ENCODE measurements at regions not wholly inside any gene's neighbourhood (a gene's known extent, or its start where the extent isn't known, plus 50 kb on each side); places are given as distances from the start of the nearest gene placed in this dataset.

DNA sequence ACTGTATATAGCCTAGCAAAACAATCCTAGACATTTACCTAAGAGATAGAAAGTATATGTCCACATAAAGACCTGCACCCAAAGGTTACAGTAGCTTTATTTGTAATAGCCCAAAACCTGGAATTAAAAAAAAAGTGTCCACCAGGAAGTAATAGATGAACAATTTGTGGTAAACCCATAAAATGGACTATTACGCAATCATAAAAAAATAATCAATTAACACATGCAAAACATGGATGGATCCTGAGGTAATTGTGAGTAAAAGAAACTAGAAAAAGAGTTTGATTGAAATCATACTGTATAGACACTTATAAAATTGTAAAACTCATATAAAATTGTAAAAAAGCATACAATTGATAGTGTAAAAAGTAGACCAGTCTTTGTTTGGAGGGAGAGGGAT lies 673.0 kb upstream of the ZNF804A start:
- Histone ChIP-seq H3K4me1 (no peaks in the 10 kb centered on the region), H3K27me3 (no peaks in the 10 kb centered on the region), H3K9me3 (no peaks in the 10 kb centered on the region), H3K36me3 (no peaks in the 10 kb centered on the region), H3K4me3 (ENCODE audit: low read depth, low read length) (no peak overlapping the region)
- DNase-seq = no peak
- TF ChIP-seq, protein P1, sequence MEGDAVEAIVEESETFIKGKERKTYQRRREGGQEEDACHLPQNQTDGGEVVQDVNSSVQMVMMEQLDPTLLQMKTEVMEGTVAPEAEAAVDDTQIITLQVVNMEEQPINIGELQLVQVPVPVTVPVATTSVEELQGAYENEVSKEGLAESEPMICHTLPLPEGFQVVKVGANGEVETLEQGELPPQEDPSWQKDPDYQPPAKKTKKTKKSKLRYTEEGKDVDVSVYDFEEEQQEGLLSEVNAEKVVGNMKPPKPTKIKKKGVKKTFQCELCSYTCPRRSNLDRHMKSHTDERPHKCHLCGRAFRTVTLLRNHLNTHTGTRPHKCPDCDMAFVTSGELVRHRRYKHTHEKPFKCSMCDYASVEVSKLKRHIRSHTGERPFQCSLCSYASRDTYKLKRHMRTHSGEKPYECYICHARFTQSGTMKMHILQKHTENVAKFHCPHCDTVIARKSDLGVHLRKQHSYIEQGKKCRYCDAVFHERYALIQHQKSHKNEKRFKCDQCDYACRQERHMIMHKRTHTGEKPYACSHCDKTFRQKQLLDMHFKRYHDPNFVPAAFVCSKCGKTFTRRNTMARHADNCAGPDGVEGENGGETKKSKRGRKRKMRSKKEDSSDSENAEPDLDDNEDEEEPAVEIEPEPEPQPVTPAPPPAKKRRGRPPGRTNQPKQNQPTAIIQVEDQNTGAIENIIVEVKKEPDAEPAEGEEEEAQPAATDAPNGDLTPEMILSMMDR (IDR thresholded peaks at IDR 0.05; ENCODE audit: low read depth, low read length) = no peak

- TF ChIP-seq, protein P1 (IDR thresholded peaks at IDR 0.05; ENCODE audit: low read depth, low read length) = no peak
- DNase-seq = no peak
Measured at GRCh38 chr2:183926433-183926832, 671.9 kb upstream of the ZNF804A start.

GRCh38 chr2:183927406-183928325 lies 670.7 kb upstream of the ZNF804A start:
- Histone ChIP-seq H3K36me3 (no peaks in the 10 kb centered on the region), H3K4me3 (ENCODE audit: low read depth, low read length) (no peak overlapping the region), H3K27me3 (no peaks in the 10 kb centered on the region), H3K9me3 (no peaks in the 10 kb centered on the region), H3K4me1 (no peaks in the 10 kb centered on the region)
- no peak for DNase-seq
- TF ChIP-seq, protein P1 (IDR thresholded peaks at IDR 0.05; ENCODE audit: low read depth, low read length) = no peak

More at GRCh38 chr2:183926433-183926832, 671.9 kb upstream of the ZNF804A start:
- H3K4me3 ChIP-seq (ENCODE audit: low read depth, low read length) = no peak overlapping the region
- H3K4me1 ChIP-seq = no peaks in the 10 kb centered on the region
- H3K27me3 ChIP-seq = no peaks in the 10 kb centered on the region
- H3K9me3 ChIP-seq = no peaks in the 10 kb centered on the region
- H3K36me3 ChIP-seq = no peaks in the 10 kb centered on the region

DNA sequence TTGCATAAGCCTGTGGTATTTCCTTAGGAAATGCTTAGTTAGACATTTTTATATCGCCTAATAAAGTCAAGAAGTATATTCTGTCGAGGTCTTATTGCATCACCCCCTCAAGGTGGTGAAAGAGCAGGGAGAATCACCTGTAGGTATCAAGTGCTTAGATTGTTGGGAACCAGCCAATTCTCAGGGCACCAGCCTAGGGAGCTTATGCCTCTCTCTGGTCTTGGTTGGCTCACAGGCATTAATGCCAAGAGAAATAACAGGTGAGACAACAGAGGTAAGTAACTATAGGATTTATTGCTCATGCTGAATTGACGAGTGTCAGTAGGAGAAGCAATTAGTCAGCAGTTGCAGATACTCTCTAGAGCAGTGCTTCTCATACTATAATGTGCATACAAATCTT lies 663.3 kb upstream of the ZNF804A start:
- TF ChIP-seq, protein P1 (IDR thresholded peaks at IDR 0.05; ENCODE audit: low read depth, low read length) = no peak
- no peak overlapping the region for H3K4me3 ChIP-seq (ENCODE audit: low read depth, low read length)
- no peak for DNase-seq
- no peaks in the 10 kb centered on the region for H3K9me3 ChIP-seq
- no peaks in the 10 kb centered on the region for H3K36me3 ChIP-seq
- no peaks in the 10 kb centered on the region for H3K4me1 ChIP-seq
- H3K27me3 ChIP-seq = no peaks in the 10 kb centered on the region

- H3K4me3 ChIP-seq (ENCODE audit: low read depth, low read length) = no peak overlapping the region
- no peak for DNase-seq
- H3K4me1 ChIP-seq = no peaks in the 10 kb centered on the region
- H3K27me3 ChIP-seq = no peaks in the 10 kb centered on the region
- no peaks in the 10 kb centered on the region for H3K36me3 ChIP-seq
- TF ChIP-seq, protein P1 (IDR thresholded peaks at IDR 0.05; ENCODE audit: low read depth, low read length) = no peak
- H3K9me3 ChIP-seq = no peaks in the 10 kb centered on the region
Measured at GRCh38 chr2:183937220-183937619, 661.1 kb upstream of the ZNF804A start.

- Histone ChIP-seq H3K4me1 (no peaks in the 10 kb centered on the region), H3K9me3 (no peaks in the 10 kb centered on the region), H3K36me3 (no peaks in the 10 kb centered on the region), H3K27me3 (no peaks in the 10 kb centered on the region), H3K4me3 (ENCODE audit: low read depth, low read length) (no peak overlapping the region)
- TF ChIP-seq, protein P1 (IDR thresholded peaks at IDR 0.05; ENCODE audit: low read depth, low read length) = no peak
- no peak for DNase-seq
Measured at GRCh38 chr2:183946193-183946592, 652.1 kb upstream of the ZNF804A start.
